H1 (cell line): ENCODE measurements at regions not wholly inside any gene's neighbourhood (a gene's known extent, or its start where the extent isn't known, plus 50 kb on each side); places are given as distances from the start of the nearest gene placed in this dataset.
A peak's percentile ranks its signal among the peaks of the same experiment; 100 is the strongest.

Experiments
- CTCF ChIA-PET: fragments of 300-600 bp; sonication (Branson Sonifier 250); formaldehyde crosslinking; loops from one replicate; lab custom pipeline; 2021; ENCODE audit not compliant: partially characterized antibody; lab: Charles Lee
- POLR2A ChIA-PET: fragments of 300-600 bp; sonication (Branson Sonifier 250); formaldehyde crosslinking; loops from one replicate; lab custom pipeline; 2021; ENCODE audit warnings: inconsistent platforms; ENCODE audit not compliant: partially characterized antibody; lab: Charles Lee
- DNase-seq, 2 experiments: peaks; one replicate each; pipeline versions ENCODE4 v3.0.0 to v3.0.0-alpha.2; 2010 to 2022; ENCODE audit warnings: low spot score in 2 of 2, low read depth in 1 of 2, mixed read lengths in 1 of 2
- FAIRE-seq: peaks from 2 replicates; lab custom pipeline; 2011; peaks lifted over from hg19 to GRCh38; lab: Jason Lieb, UNC
- H2AFZ ChIP-seq: 2 replicates; pipeline ENCODE4 v1.8.1; 2012; ENCODE audit warnings: low read length, inconsistent platforms
- H2AK5ac ChIP-seq: 2 replicates; pipeline ENCODE4 v1.6.1; 2013; ENCODE audit warnings: low read depth, low read length
- H2BK120ac ChIP-seq: replicated peaks from 2 replicates; pipeline ENCODE3; 2013; ENCODE audit warnings: low read depth, low read length, inconsistent platforms
- H2BK12ac ChIP-seq: 2 replicates; pipeline ENCODE4 v1.6.1; 2013; ENCODE audit warnings: low read depth, low read length
- H2BK15ac ChIP-seq: 2 replicates; pipeline ENCODE4 v1.6.1; 2013; ENCODE audit warnings: low read length
- H2BK20ac ChIP-seq: 2 replicates; pipeline ENCODE4 v1.6.1; 2013; ENCODE audit warnings: low read length
- H2BK5ac ChIP-seq: 2 replicates; pipeline ENCODE4 v1.6.1; 2013; ENCODE audit warnings: low read depth, low read length
- H3K14ac ChIP-seq: 2 replicates; pipeline ENCODE4 v1.6.1; 2013; ENCODE audit warnings: inconsistent platforms; ENCODE audit not compliant: insufficient read length
- H3K18ac ChIP-seq: 2 replicates; pipeline ENCODE4 v1.6.1; 2013; ENCODE audit warnings: low read length; ENCODE audit errors: extremely low read depth
- H3K23ac ChIP-seq: 2 replicates; pipeline ENCODE4 v1.6.1; 2013; ENCODE audit warnings: inconsistent platforms; ENCODE audit not compliant: insufficient read length
- H3K23me2 ChIP-seq: 2 replicates; pipeline ENCODE4 v1.6.1; 2013; ENCODE audit warnings: low read depth, low read length
- H3K27ac ChIP-seq: 2 replicates; pipeline ENCODE4 v1.6.1; 2011; ENCODE audit warnings: low read depth, low read length, inconsistent platforms
- H3K27me3 ChIP-seq, 4 experiments: replicated peaks in 1 of 4; 1 replicate in 1 of 4; 2 replicates in 3 of 4; pipeline versions ENCODE4 v1.6.1 to v1.8.1; 2011 to 2013; ENCODE audit warnings: low read length in 3 of 4, mild to moderate bottlenecking in 3 of 4, inconsistent platforms in 2 of 4, mixed read lengths in 2 of 4, moderate library complexity in 1 of 4; ENCODE audit not compliant: control insufficient read depth in 3 of 4, insufficient read depth in 3 of 4; ENCODE audit errors: extremely low read depth in 1 of 4
- H3K36me3 ChIP-seq, 4 experiments: 2 replicates each; pipeline versions ENCODE4 v1.6.1 to v1.8.1; 2011 to 2013; ENCODE audit warnings: mild to moderate bottlenecking in 4 of 4, low read length in 3 of 4, moderate library complexity in 2 of 4, control low read depth in 1 of 4, inconsistent platforms in 1 of 4; ENCODE audit not compliant: insufficient read depth in 4 of 4, control insufficient read depth in 2 of 4
- H3K4ac ChIP-seq: replicated peaks from 2 replicates; pipeline ENCODE3; 2013; ENCODE audit warnings: low read length, low read depth, mixed read lengths, inconsistent platforms; ENCODE audit not compliant: insufficient read length
- H3K4me1 ChIP-seq, 4 experiments: replicated peaks in 1 of 4; 1 replicate in 1 of 4; 2 replicates in 3 of 4; pipeline versions ENCODE4 v1.6.1 to v1.8.1; 2011 to 2013; ENCODE audit warnings: low read length in 3 of 4, inconsistent platforms in 2 of 4, mixed read lengths in 1 of 4; ENCODE audit not compliant: insufficient read depth in 4 of 4, control insufficient read depth in 3 of 4
- H3K4me2 ChIP-seq, 2 experiments: 2 replicates each; pipeline versions ENCODE4 v1.6.1 to v1.8.1; 2011 to 2013; ENCODE audit warnings: low read depth in 2 of 2, low read length in 2 of 2, control low read depth in 1 of 2, inconsistent platforms in 1 of 2, mild to moderate bottlenecking in 1 of 2; ENCODE audit not compliant: insufficient read depth in 1 of 2
- H3K4me3 ChIP-seq, 4 experiments: fragments of 200-600, 300-600 bp in 1 of 4; sonication (generic), shearing (Covaris generic), sonication (Bioruptor Twin) in 1 of 4; 2 replicates each; pipeline versions ENCODE4 v1.5.1 to v1.8.1; 2011 to 2016; ENCODE audit warnings: low read length in 4 of 4, low read depth in 3 of 4, control low read depth in 2 of 4, inconsistent platforms in 2 of 4, mild to moderate bottlenecking in 2 of 4, mixed read lengths in 1 of 4, moderate library complexity in 1 of 4; ENCODE audit not compliant: insufficient read depth in 2 of 4; ENCODE audit errors: extremely low read depth in 1 of 4
- H3K56ac ChIP-seq: replicated peaks from 2 replicates; pipeline ENCODE3; 2013; ENCODE audit warnings: low read depth, mild to moderate bottlenecking, mixed read lengths, low read length, inconsistent platforms; ENCODE audit not compliant: insufficient read length
- H3K79me1 ChIP-seq: 2 replicates; pipeline ENCODE4 v1.6.1; 2013; ENCODE audit warnings: low read depth, low read length, control low read depth
- H3K79me2 ChIP-seq, 2 experiments: 2 replicates each; pipeline versions ENCODE4 v1.6.1 to v1.8.1; 2012 to 2013; ENCODE audit warnings: low read length in 2 of 2, mild to moderate bottlenecking in 2 of 2, inconsistent platforms in 1 of 2; ENCODE audit not compliant: insufficient read depth in 2 of 2, control insufficient read depth in 1 of 2
- H3K9ac ChIP-seq, 4 experiments: replicated peaks in 1 of 4; 1 replicate in 1 of 4; 2 replicates in 3 of 4; pipeline versions ENCODE4 v1.6.1 to v1.8.1; 2011 to 2013; ENCODE audit warnings: low read depth in 3 of 4, low read length in 3 of 4, control low read depth in 2 of 4, mild to moderate bottlenecking in 2 of 4, moderate library complexity in 2 of 4, inconsistent platforms in 1 of 4; ENCODE audit errors: extremely low read depth in 1 of 4
- H3K9me3 ChIP-seq, 2 experiments: 2 replicates each; pipeline versions ENCODE4 v1.6.1 to v1.8.1; 2012 to 2013; ENCODE audit warnings: mild to moderate bottlenecking in 2 of 2, moderate library complexity in 2 of 2, control low read depth in 1 of 2, inconsistent platforms in 1 of 2, low read depth in 1 of 2, low read length in 1 of 2, mixed read lengths in 1 of 2; ENCODE audit not compliant: insufficient read depth in 2 of 2
- H4K20me1 ChIP-seq, 2 experiments: replicated peaks in 1 of 2; 2 replicates each; pipeline versions ENCODE3 to v1.8.1; 2011 to 2013; ENCODE audit warnings: inconsistent platforms in 2 of 2, low read length in 2 of 2, mild to moderate bottlenecking in 1 of 2; ENCODE audit not compliant: insufficient read depth in 2 of 2, control insufficient read depth in 1 of 2
- H4K5ac ChIP-seq: 2 replicates; pipeline ENCODE4 v1.6.1; 2013; ENCODE audit warnings: low read length, low read depth, mixed read lengths, inconsistent platforms; ENCODE audit not compliant: insufficient read length
- H4K8ac ChIP-seq: 2 replicates; pipeline ENCODE4 v1.8.0; 2013; ENCODE audit warnings: mild to moderate bottlenecking, moderate library complexity, low read length, inconsistent platforms; ENCODE audit not compliant: insufficient read depth; ENCODE audit errors: extremely low read depth
- H4K91ac ChIP-seq: replicated peaks from 2 replicates; pipeline ENCODE3; 2013; ENCODE audit warnings: low read length, mixed read lengths, inconsistent platforms; ENCODE audit not compliant: insufficient read length
- CHD1 ChIP-seq: IDR thresholded peaks from 2 replicates; pipeline ENCODE4 v1.6.1; 2012; ENCODE audit warnings: low read depth, low read length, improper control_type of control experiment
- CTBP2 ChIP-seq: IDR thresholded peaks from 2 replicates; pipeline ENCODE4 v1.7.0; 2011; ENCODE audit warnings: borderline replicate concordance, mild to moderate bottlenecking, moderate library complexity, mixed read lengths, low read length; ENCODE audit not compliant: insufficient read depth, insufficient read length
- EGR1 ChIP-seq: IDR thresholded peaks from 2 replicates; pipeline ENCODE4 v1.6.1; 2011; ENCODE audit warnings: low read depth, low read length, borderline replicate concordance
- HDAC6 ChIP-seq: IDR thresholded peaks from one replicate; pipeline ENCODE4 v1.7.1; 2012; ENCODE audit warnings: low read depth, mild to moderate bottlenecking, inconsistent platforms, low read length, moderate library complexity
- WGBS, 2 experiments: shearing (Covaris generic) in 1 of 2; methylation state at CpG; one replicate each; pipeline versions ENCODE4 v1.1.6 to v1.1.7; 2013 to 2015; ENCODE audit warnings: low lambda C conversion rate in 2 of 2, mixed read lengths in 2 of 2, inconsistent platforms in 1 of 2, low coverage in 1 of 2, missing lambda C conversion rate in 1 of 2; ENCODE audit not compliant: insufficient replicate concordance in 2 of 2, insufficient coverage in 1 of 2, insufficient read length in 1 of 2; ENCODE audit errors: extremely low coverage in 1 of 2, missing lambda C conversion rate in 1 of 2; 5-methylcytosine and 5-hydroxymethylcytosine counted together

GRCh38 chr6:43924222-43924702 lies 154.3 kb downstream of the VEGFA start:
- Histone ChIP-seq H2BK15ac (peak overlapping the region; percentile 81; the same call in 1 of the 2 replicates), H2BK12ac (peak overlapping the region; percentile 88), H3K36me3 (no peaks in the 10 kb centered on the region), H2BK5ac (no peak overlapping the region), H3K79me1 (no peaks in the 10 kb centered on the region), H3K14ac (no peak overlapping the region), H3K4me3 (no peak overlapping the region), H3K4ac (no peak overlapping the region), H4K5ac (no peak overlapping the region), H3K4me1 (peaks cover 0 to 10% (median 5%) of the 10 kb centered on the region in 4 experiments; a peak in 5 of 7 replicates), H3K23ac (no peak overlapping the region), H2AFZ (no peak overlapping the region), H3K4me2 (no peak overlapping the region), H3K23me2 (no peaks in the 10 kb centered on the region), H4K20me1 (no peaks in the 10 kb centered on the region), H2BK120ac (no peak overlapping the region), H4K91ac (no peak overlapping the region), H4K8ac (no peak overlapping the region; the same call in 1 of the 2 replicates), H2AK5ac (0 out of 2 replicates have a peak overlapping the region, but pooled peaks have one; percentile 79), H3K27ac (no peak overlapping the region), H2BK20ac (no peak overlapping the region)
- DNase-seq (no peak), FAIRE-seq (no peak)
- ChIA-PET CTCF (interaction anchor here (0.6 to 2.4 kb wide), 10 partner anchors 10 to 155 kb away, joined by 3 to 17 read pairs (median 3); no protein-coding TSS in a partner anchor), POLR2A (interaction anchor here (1.0 to 1.5 kb wide), 7 partner anchors 9 to 118 kb away, joined by 3 to 10 read pairs (median 4); no protein-coding TSS in a partner anchor)
- WGBS, 2 experiments, result 84% methylated on average over 12 of the region's 12 CpGs; no CpG with 5 or more reads in 1 of the 2 experiments
- no peak for TF ChIP-seq EGR1
- no peak for TF ChIP-seq HDAC6
- no peak for TF ChIP-seq CTBP2
- no peak for TF ChIP-seq CHD1
- TF ChIP-seq, all 59 proteins: peak for 0
- no peak overlapping the region for H3K18ac ChIP-seq
- H3K9me3 ChIP-seq, result no peaks in the 10 kb centered on the region
- no peak overlapping the region for H3K56ac ChIP-seq
- no peaks in the 10 kb centered on the region for H3K27me3 ChIP-seq
- H3K79me2 ChIP-seq, result no peaks in the 10 kb centered on the region
- no peak overlapping the region for H3K9ac ChIP-seq
